ENCODE measurements at regions not wholly inside any gene's neighbourhood (a gene's known extent, or its start where the extent isn't known, plus 50 kb on each side); places are given as distances from the start of the nearest gene placed in this dataset.
A peak's percentile ranks its signal among the peaks of the same experiment; 100 is the strongest.

- no peak for DNase-seq (ENCODE audit: low read depth)
These were observed 51.9 kb upstream of the OTOL1 start for GRCh38 chr3:161444694-161445077.

GRCh38 chr3:161443921-161444693 lies 52.5 kb upstream of the OTOL1 start:
- no peak for DNase-seq (ENCODE audit: low read depth)

GRCh38 chr3:161430307-161430706 lies 59.0 kb upstream of the SPTSSB start:
- DNase-seq (ENCODE audit: low read depth): no peak

- no peak for DNase-seq (ENCODE audit: low read depth)
These were observed 56.0 kb upstream of the SPTSSB start for GRCh38 chr3:161427347-161427746.

GRCh38 chr3:161426758-161427157 lies 55.4 kb upstream of the SPTSSB start:
- no peak for DNase-seq (ENCODE audit: low read depth)

GRCh38 chr3:161423911-161424522 lies 52.7 kb upstream of the SPTSSB start:
- DNase-seq (ENCODE audit: low read depth): peak; percentile 23

GRCh38 chr3:161422171-161422700 lies 50.9 kb upstream of the SPTSSB start:
- no peak for DNase-seq (ENCODE audit: low read depth)
